ENCODE measurements at regions not wholly inside any gene's neighbourhood (a gene's known extent, or its start where the extent isn't known, plus 50 kb on each side); places are given as distances from the start of the nearest gene placed in this dataset.
"Not testable (repeated sequence)": the region's sequence is repeated elsewhere in the genome, so short reads cannot be mapped to it uniquely, and the experiment has no call there.

DNA sequence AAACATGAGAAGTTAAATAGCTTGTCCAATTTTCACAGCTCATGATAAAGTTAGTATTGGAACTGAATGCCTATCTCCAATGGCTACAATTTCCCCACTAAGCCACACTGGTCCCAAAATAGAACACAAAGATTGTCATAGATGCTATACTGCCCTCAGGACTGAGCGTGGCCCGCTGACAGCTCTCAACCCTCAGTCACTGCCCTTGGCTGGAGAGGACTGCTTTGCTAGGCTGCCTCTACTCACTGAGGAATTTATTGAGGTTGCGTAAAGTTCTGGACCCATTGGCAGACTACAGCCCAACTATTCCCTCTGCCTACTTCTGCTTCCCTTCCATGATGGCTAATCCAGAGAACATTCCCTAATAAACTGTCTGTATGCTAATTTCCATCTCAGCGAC is 165.5 kb upstream of the BET1 start:
- DNase-seq (ENCODE audit: low spot score in 2 of 2) (no peak), FAIRE-seq (no peak)

DNA sequence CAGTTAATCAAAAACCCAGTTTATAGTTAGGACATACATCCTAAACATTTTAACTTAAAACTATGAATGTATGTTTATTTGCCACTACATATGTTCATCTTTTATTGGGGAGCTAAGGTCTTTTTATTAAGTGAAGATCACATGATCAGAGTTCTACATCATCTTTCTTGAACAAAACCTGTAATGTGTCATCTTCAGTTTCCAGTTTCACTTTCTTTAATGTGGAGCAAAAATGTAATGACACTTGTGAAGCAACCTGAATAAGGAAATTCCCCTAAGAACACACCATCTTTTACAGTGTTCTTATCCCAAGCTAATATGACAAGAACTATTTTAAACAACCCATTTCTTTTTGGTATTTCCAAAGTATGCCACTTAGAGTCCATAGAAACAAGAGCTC is 166.7 kb upstream of the BET1 start:
- FAIRE-seq (no peak), DNase-seq (ENCODE audit: low spot score in 2 of 2) (no peak)

DNA sequence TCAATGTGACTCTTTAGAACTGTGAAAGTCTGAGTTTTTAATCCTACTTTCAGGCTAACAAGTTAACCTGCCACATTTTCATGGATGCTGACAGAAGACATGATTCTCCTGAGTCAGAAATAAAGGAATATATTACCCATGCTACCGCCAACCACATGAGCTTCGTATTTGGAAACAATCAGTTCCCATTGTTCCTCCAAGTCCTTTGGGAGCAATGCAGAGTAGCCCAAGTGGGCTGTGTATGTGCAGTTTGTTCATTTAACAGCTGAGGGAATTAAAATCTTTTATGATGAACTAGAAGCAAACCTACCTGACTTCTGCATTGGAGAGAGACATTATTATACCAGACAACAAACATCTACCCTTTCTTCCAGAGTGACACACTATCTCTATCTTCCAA is 169.3 kb upstream of the BET1 start:
- no peak for FAIRE-seq
- no peak for DNase-seq (ENCODE audit: low spot score in 2 of 2)

DNA sequence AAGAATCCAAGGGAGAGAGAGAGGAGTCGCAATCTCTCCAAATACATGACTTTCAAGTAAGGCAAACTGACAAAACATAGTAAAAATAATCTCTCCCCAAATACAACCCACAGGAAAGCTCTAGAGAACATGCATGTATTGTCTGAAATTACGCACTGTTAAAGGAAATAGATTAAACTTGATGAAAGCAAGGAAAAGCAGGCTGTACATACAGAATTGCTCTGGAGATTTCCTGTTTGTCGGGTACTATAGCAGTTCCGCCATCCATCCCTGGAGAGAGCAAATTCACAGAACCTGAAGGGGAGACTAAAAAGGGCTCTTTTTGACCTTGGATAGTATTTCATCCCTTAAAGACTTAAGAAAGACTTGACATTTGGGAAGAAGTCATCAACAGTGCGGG is 170.2 kb upstream of the BET1 start:
- no peak for FAIRE-seq

DNA sequence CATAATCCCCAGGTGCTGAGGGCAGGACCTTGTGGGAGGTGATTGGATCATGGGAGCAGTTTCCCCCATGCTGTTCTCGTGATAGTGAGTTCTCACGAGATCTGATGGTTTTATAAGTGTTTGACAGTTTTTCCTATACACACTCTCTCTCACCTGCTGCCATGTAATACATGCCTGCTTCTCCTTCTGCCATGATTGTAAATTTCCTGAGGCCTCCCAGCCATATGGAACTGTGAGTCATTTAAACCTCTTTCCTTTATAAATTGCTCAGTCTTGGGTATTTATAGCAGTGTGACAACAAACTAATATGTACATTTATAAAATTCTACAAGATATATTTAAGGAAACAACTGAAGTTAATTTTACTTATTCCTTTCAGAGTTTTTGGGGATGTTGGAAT is 170.8 kb upstream of the BET1 start:
- no peak for DNase-seq (ENCODE audit: low spot score in 2 of 2)
- no peak for FAIRE-seq

More for the DNA sequence above, 170.2 kb upstream of the BET1 start:
- DNase-seq (ENCODE audit: low spot score in 2 of 2) = no peak

DNA sequence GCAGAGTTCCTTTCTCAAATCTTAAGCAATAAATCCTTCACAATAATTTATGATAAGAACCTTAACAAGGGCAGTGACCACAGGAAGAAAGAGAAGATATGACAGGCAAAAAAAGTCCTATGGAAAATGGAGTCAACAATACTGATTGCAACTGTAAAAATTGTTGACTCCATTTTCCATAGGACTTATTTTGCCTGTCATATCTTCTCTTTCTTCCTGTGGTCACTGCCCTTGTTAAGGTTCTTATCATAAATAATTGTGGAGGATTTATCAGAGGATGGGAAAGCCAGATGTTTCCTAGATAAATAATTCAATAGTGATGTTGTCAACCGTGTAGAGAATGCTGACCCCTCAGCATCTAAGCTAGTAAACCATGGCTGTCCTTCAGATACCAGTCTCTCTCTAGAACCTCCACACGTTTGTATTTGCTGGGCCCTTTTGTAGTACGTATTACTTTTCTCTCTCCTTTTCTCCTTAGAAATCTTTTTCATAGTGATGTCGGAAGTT is 172.6 kb upstream of the BET1 start:
- DNase-seq (ENCODE audit: low spot score in 2 of 2) = no peak

DNA sequence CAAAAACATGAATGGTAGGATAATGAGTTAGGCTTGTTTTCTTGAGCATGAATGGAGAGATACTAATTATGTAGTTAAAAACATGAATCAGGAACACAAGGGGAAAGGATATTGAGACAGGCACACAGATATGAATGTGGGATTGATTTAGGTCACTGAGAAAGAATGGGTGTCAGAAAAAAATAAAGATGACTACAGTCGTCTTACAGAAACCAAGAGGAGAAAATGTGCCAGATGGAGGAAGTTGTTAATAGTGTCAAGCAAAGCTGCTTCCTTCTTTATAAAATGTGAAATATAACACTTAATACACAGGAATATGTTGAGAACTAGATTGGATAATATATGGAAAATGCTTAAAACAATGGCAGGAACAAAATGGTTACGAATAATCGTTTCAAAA is 173.3 kb upstream of the BET1 start:
- FAIRE-seq (no peak), DNase-seq (ENCODE audit: low spot score in 2 of 2) (no peak)

More for the DNA sequence above, 172.6 kb upstream of the BET1 start:
- no peak for FAIRE-seq

DNA sequence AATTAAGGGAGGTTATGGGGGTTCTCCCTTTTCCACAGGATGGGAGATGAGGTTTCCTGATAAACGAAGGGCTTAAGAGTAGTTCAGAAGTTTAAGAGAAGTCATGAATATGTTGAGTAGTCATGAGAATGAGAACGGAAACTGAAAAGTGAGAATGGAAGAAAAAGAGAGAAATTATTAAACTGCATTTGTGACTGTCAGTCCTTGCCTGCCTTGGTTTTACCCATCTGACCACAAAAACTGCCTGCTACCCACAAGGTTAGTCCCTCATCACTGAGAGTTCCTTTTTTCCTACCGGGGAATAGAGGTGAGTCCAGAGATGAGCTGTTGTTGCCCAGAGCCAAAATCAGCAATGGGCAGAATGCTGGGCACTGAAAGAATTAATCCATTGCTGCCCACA is 174.1 kb upstream of the BET1 start:
- no peak for FAIRE-seq
- DNase-seq (ENCODE audit: low spot score in 2 of 2) = no peak

DNA sequence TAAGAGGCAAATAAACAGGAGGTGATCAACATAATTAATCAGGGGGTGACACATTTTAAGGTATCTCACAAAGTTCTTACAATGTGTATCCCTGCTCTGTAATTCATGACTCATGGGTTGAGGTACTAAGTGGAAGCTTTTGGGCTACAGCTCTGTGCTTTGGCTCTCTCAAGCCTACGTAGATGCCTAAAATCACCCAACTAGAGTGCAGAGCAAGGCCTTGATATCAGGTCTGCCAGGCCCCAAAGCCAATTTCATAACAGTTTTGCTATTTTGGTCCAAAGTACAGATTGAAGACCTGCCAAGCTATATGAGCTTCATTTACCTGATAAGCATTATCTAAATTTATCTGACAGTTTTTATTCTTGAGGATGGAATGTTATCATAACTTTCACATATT is 175.3 kb upstream of the BET1 start:
- no peak for DNase-seq (ENCODE audit: low spot score in 2 of 2)
- FAIRE-seq = no peak

DNA sequence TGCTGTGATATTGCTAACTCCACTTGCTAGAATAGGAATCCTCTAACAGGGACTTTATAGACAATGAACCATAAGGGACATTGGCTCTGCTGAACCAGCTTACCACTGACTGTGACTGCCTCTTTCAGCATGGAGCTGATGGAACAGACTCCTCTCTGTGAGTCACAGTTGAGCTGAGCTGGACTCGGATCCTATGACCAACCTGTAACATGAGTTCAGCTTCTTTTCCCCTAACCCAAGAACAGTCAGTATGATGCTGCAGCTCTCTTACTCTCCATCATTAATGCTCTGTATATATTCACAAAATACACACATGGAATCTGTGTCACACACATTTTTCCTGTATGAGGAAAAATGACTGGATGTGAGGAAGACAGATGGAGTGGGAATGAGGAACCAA is 177.9 kb upstream of the BET1 start:
- no peak for DNase-seq (ENCODE audit: low spot score in 2 of 2)

DNA sequence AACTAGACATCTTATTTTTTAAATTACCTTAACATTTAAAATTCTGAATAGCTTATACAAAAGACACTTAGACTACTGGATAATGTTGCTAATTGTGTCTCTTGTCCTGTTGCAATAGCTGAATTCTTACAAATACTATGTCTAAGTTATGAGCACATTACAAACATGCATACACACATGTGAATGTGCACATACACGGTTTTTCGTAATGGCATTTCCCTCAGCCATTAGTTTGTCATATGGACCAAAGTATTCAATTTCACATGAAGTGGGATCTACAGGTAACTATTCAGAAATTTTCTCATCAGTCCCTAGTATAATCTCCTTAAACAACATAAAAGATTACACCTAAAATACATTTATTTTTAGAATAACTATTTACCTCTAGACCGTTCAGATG is 178.6 kb upstream of the BET1 start:
- no peak for FAIRE-seq
- no peak for DNase-seq (ENCODE audit: low spot score in 2 of 2)

More for the DNA sequence above, 177.9 kb upstream of the BET1 start:
- FAIRE-seq = no peak

DNA sequence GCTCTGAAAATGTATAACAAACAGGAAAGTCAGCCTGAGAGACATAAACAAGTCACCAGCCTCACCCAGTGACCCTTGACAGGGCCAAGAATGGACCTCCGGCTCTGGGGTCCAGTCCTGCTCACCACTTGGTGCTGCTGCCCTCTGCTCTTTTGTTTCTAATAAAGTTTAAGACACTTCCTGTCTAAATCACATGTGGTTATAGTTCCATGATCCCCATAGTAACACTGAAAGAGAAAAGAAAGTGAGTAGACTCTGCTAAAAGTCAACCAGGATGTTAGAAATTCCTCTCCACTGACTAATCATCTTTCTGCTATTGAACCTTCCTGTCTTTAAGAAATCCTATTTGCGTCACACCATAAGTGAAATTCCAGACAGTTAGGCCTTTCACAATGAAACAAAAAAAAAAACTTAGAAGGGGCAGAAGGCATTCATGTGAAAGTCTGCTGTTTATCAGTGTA is 179.2 kb upstream of the BET1 start:
- DNase-seq (ENCODE audit: low spot score in 2 of 2) (no peak), FAIRE-seq (no peak)

DNA sequence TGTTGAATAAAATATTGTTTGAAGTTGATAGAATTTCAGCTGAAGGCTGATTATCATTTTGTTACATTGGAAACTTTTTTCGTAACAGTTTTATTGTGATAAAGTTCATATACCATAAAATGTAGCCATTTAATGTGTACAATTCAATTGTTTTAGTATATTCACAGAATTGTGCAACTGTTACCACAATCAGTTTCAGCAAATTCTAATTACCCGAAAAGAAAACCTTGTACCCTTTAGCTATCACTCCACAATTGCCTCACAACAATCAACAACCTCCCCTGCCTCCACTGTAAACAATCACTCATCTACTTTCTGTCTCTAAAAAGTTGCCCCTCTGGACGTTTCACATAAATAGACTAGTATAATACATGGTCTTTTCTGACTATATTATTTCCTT is 179.7 kb upstream of the BET1 start:
- DNase-seq (ENCODE audit: low spot score in 2 of 2) (no peak), FAIRE-seq (no peak)

DNA sequence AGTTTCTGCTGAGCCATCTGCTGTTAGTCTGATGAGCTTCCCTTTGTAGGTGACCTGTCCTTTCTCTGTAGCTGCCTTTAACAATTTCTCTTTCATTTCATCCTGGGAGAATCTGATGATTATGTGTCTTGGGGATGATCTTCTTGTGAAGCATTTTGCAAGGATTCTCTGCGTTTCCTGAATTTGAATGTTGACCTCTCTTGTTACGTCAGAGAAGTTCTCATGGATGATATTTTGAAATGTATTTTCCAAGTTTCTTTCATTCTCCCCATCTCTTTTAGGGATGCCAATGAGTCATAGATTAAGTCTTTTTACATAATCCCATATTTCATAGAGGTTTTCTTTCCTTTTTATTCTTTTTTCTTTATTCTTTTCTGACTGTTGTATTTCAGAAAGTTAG is 184.2 kb upstream of the BET1 start:
- FAIRE-seq = no peak
- no peak for DNase-seq (ENCODE audit: low spot score in 2 of 2)

DNA sequence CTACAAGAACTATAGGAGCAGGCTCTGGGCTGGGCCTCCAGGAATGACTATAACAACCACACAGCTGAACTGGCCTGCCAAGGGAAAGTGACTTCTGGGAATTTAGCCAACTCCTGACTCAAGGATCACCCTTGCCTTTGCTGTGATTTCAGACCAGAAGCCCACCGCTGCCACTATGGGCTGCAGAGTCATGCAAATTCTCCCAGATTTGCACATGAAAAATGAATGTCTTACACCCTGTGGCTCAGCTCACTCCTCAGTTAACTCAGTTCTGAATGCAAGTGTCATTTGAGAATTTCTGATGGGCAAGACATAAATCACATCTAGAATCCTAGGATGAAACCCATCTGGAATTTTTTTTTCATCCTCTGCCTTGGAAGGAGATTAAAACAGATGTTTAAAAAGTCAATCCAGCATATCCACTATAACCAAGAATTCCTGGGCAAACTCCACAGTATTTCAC is 186.5 kb upstream of the BET1 start:
- DNase-seq (ENCODE audit: low spot score in 2 of 2) (no peak), FAIRE-seq (no peak)

DNA sequence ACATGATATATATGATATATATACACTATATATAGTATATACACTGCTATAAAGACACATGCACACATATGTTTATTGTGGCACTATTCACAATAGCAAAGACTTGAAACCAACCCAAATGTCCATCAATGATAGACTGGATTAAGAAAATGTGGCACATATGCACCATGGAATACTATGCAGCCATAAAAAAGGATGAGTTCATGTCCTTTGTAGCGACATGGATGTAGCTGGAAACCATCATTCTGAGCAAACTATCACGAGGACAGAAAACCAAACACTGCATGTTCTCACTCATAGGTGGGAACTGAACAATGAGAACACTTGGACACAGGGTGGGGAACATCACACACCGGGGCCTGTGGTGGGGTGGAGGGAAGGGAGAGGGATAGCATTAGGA is 190.3 kb upstream of the BET1 start:
- not testable (repeated sequence) for FAIRE-seq; DNase-seq (ENCODE audit: low spot score in 2 of 2)

DNA sequence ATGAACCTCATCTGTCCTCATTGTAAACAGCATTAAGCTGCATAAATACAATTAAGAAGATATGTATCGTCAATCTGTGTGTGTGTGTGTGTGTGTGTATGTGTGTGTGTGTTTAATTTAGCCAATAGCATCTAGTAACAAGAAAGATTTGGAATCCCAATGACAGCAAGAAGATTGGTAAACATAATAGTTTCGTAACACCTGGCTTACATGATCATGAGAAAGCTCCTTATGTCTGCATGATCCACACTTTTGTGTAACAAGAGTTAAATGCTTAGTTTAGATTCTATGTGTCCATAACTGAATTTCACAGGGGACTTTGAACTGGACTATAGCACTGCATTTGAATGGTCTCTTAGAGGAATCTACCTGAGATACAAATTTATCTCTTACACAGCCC is 191.0 kb upstream of the BET1 start:
- FAIRE-seq (no peak), DNase-seq (ENCODE audit: low spot score in 2 of 2) (no peak)

DNA sequence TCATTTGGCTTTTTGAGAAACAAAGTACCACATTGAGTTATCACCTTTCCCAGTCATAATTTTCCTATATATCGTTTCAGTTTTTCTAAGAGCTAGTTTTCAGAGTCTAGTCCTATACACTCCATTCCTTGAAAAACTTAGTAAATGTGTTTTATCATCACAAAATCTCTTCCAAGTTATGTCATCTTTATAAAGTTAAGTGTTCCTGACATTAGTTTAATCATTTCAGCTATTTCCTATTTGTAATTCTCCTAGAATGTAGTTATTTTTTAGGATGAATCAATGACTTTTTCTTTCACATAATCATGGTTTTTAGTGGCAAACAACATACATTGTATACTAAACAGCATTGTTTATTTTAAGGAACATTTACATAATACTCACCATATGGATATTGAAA is 191.7 kb upstream of the BET1 start:
- no peak for FAIRE-seq

DNA sequence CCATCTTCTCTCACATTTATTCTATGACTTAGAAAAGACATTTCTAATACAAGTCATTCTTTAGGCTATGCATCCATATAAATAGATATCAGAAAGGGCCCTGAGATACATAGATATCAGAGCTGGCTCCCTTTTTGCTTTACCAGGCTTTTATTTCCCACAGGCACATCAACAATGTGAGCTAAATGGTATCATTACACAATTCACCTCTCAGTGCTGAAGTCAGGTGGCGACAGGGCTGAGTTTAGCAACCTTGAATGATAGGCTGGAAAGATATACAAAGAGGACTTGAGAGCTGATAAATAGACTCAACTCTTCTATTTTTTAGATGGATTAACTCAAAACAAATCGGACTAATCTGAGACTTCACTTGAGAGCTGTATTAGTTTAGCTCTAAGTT is 189.2 kb upstream of the COL1A2 start:
- FAIRE-seq (no peak), DNase-seq (ENCODE audit: low spot score in 2 of 2) (no peak)

More for the DNA sequence above, 191.7 kb upstream of the BET1 start:
- DNase-seq (ENCODE audit: low spot score in 2 of 2) = no peak

DNA sequence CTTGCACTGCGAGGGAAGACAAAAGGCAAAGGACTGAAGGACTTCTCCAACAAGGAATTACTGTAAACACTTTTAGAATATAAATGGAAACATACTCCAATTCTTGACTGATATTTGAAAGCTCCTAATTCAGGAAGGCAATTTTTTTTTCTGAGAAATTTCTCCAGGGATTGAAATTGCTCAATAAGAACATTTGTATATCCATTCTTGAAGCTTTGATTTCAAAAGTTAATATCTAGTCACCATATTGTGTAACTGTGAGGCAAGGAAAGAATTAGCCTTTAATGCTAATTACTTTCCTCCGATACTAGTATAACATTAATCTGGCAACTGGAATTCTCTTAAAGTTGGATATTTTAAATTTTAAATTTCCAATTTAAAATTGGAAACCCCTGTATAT is 188.4 kb upstream of the COL1A2 start:
- FAIRE-seq = no peak

DNA sequence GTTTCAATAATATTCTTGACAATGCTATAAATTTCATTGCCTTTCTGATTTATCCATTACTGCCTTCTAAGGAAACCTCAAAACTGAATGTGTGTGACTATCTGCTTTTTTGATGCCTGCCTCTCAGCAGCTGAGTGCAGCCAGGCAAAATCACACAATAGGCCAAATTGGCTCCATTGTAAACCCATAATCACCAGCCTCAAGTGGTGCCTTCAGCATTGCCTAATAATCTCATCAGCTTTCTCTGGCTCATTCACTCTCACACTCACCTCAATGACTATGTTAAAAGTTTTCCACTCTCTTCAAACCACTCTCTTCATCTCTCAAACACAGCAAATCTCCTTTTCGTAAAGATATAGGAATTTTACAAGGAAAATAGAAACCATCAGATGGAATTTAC is 182.5 kb upstream of the COL1A2 start:
- DNase-seq (ENCODE audit: low spot score in 2 of 2) = no peak
- no peak for FAIRE-seq

More for the DNA sequence above, 188.4 kb upstream of the COL1A2 start:
- no peak for DNase-seq (ENCODE audit: low spot score in 2 of 2)

DNA sequence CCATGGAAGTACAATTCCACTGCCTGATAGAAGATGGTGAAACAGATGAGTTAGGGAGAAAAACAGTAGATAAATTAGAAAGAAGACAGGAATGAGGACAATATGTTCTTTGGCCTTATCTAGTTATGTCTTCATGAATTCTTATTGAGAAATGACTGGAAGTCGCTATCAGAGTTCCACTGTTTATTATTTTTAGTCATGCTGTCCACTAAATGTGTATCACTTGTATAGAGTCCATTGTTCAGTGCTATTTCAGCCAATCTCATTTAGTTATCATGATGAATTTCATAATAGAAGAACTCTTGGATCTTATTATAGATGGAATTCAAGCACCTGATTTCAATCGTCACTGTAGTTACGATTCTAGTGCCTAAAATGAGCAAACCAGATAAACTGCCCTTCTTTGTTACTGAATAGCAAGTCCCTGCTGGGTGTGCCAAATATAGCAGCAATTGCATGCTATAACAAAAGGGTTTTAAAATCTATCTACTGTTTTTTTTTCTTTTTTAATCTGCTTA is 177.7 kb upstream of the COL1A2 start:
- FAIRE-seq = no peak

DNA sequence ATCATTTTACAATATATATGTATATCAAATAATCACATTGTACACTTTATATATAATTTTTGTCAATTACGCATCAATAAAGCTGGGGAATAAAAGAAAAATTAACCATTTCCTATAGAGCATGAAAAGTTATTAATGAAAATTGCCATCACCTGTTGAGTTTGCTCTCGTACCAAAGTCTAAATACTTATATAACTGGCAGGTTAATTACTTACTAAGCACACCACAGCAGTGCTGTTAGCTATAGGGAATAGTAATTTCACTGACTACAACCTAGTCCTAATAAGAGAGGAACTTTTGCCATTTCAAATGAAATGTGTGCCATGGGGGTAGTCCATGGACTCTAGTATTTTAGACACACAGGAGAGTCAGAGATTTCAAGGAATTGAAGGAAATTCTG is 176.9 kb upstream of the COL1A2 start:
- DNase-seq (ENCODE audit: low spot score in 2 of 2) (no peak), FAIRE-seq (no peak)

More for the DNA sequence above, 177.7 kb upstream of the COL1A2 start:
- DNase-seq (ENCODE audit: low spot score in 2 of 2) = no peak
